ENCODE measurements at regions not wholly inside any gene's neighbourhood (a gene's known extent, or its start where the extent isn't known, plus 50 kb on each side); places are given as distances from the start of the nearest gene placed in this dataset.

- TF ChIP-seq SUZ12 (IDR thresholded peaks at IDR 0.05; ENCODE audit: extremely low read depth, insufficient read depth, insufficient read length) (no peak), ZNF274 (IDR thresholded peaks at IDR 0.05; ENCODE audit: low read depth, low read length) (no peak)
Measured at GRCh38 chr5:172570594-172571334, 70.3 kb upstream of the NEURL1B start.

Measured in NT2/D1 (cell line).